ENCODE measurements at regions not wholly inside any gene's neighbourhood (a gene's known extent, or its start where the extent isn't known, plus 50 kb on each side); places are given as distances from the start of the nearest gene placed in this dataset.
"Not testable (repeated sequence)": the region's sequence is repeated elsewhere in the genome, so short reads cannot be mapped to it uniquely, and the experiment has no call there.

GRCh38 chr22:48757581-48757980 lies 1070.1 kb downstream of the BRD1 start:
- ChIA-PET CTCF (no interaction called here), POLR2A (no interaction called here), RAD21 (ENCODE audit: low non-redundant PET in 1 of 2, low total read pairs in 2 of 2, uncharacterized antibody in 2 of 2, unreplicated experiment in 2 of 2) (no interaction called here)
- Histone ChIP-seq H3K4me3 (replicated peaks in 1 of 2; ENCODE audit: low read depth in 1 of 2, low read length in 2 of 2) (no peak overlapping the region), H3K27ac (ENCODE audit: low read depth, low read length) (no peak overlapping the region), H3K79me2 (ENCODE audit: insufficient read depth, low read length) (no peaks in the 10 kb centered on the region), H3K9me2 (ENCODE audit: insufficient read depth) (no peaks in the 10 kb centered on the region), H3K9me3 (ENCODE audit: control insufficient read depth in 1 of 2, insufficient read depth in 1 of 2, low read depth in 1 of 2, low read length in 2 of 2) (no peaks in the 10 kb centered on the region), H3K27me3 (ENCODE audit: insufficient read depth, low read length) (0 out of 2 replicates have a peak, but pooled peaks cover 7% of the 10 kb centered on the region), H2AFZ (ENCODE audit: low read depth, low read length, poor library complexity, severe bottlenecking) (no peak overlapping the region), H3K9ac (ENCODE audit: low read length) (no peak overlapping the region), H4K20me1 (ENCODE audit: insufficient read depth) (no peaks in the 10 kb centered on the region), H3K36me3 (ENCODE audit: control insufficient read depth in 1 of 2, insufficient read depth in 2 of 2, low read length in 2 of 2) (no peaks in the 10 kb centered on the region), H3K4me2 (ENCODE audit: low read length) (no peak overlapping the region), H3K4me1 (ENCODE audit: control insufficient read depth in 1 of 2, insufficient read depth in 2 of 2, low read length in 2 of 2) (no peaks in the 10 kb centered on the region)
- ATAC-seq (no peak), DNase-seq (ENCODE audit: low read depth, low spot score) (no peak)
- intact Hi-C loops (cut with micrococcal nuclease), result no loop called here
- BruUV-seq (replicated peaks), result no TSS peak
- TF ChIP-seq ATF3 (IDR thresholded peaks at IDR 0.05), result no peak
- no peak for TF ChIP-seq CBX3 (IDR thresholded peaks at IDR 0.05; ENCODE audit: low read depth)
- TF ChIP-seq EZH2phosphoT487 (IDR thresholded peaks at IDR 0.05; ENCODE audit: borderline replicate concordance), result no peak
- TF ChIP-seq ZFX (IDR thresholded peaks at IDR 0.05), result no peak
- TF ChIP-seq POLR2A (IDR thresholded peaks at IDR 0.05; ENCODE audit: borderline replicate concordance, extremely low read depth, insufficient read depth, insufficient read length), result no peak

- H3K9me3 ChIP-seq (ENCODE audit: control insufficient read depth in 1 of 2, insufficient read depth in 1 of 2, low read depth in 1 of 2, low read length in 2 of 2); intact Hi-C loops (cut with micrococcal nuclease); H3K79me2 ChIP-seq (ENCODE audit: insufficient read depth, low read length); POLR2A ChIA-PET; H3K4me2 ChIP-seq (ENCODE audit: low read length); RAD21 ChIA-PET (ENCODE audit: low non-redundant PET in 1 of 2, low total read pairs in 2 of 2, uncharacterized antibody in 2 of 2, unreplicated experiment in 2 of 2); ATAC-seq; H3K36me3 ChIP-seq (ENCODE audit: control insufficient read depth in 1 of 2, insufficient read depth in 2 of 2, low read length in 2 of 2); H4K20me1 ChIP-seq (ENCODE audit: insufficient read depth); H3K27ac ChIP-seq (ENCODE audit: low read depth, low read length); H3K27me3 ChIP-seq (ENCODE audit: insufficient read depth, low read length); H3K9ac ChIP-seq (ENCODE audit: low read length); BruUV-seq (replicated peaks); DNase-seq (ENCODE audit: low read depth, low spot score); CTCF ChIA-PET; H3K4me1 ChIP-seq (ENCODE audit: control insufficient read depth in 1 of 2, insufficient read depth in 2 of 2, low read length in 2 of 2); H3K9me2 ChIP-seq (ENCODE audit: insufficient read depth); H2AFZ ChIP-seq (ENCODE audit: low read depth, low read length, poor library complexity, severe bottlenecking); H3K4me3 ChIP-seq (replicated peaks in 1 of 2; ENCODE audit: low read depth in 1 of 2, low read length in 2 of 2): not testable (repeated sequence)
Measured at GRCh38 chr22:48757135-48757534, 1070.5 kb downstream of the BRD1 start.
